UCSD-AML1 (cell line): ENCODE measurements at regions not wholly inside any gene's neighbourhood (a gene's known extent, or its start where the extent isn't known, plus 50 kb on each side); places are given as distances from the start of the nearest gene placed in this dataset.

Source experiments
- DNase-seq: peaks from one replicate; lab custom pipeline; 2025; ENCODE audit not compliant: unreplicated experiment; lab: John Stamatoyannopoulos, UW

- no peak for DNase-seq
Observed at GRCh38 chr10:4691301-4691700, 134.7 kb upstream of the AKR1E2 start.

- DNase-seq: no peak
Observed at GRCh38 chr10:4688601-4689000, 137.4 kb upstream of the AKR1E2 start.

- no peak for DNase-seq
Observed at GRCh38 chr10:4688168-4688567, 137.8 kb upstream of the AKR1E2 start.

- DNase-seq: no peak
Observed at GRCh38 chr10:4687397-4687796, 138.6 kb upstream of the AKR1E2 start.

GRCh38 chr10:4686644-4686996 lies 139.4 kb upstream of the AKR1E2 start:
- DNase-seq: no peak

- no peak for DNase-seq
Observed at GRCh38 chr10:4685904-4686643, 139.9 kb upstream of the AKR1E2 start.

GRCh38 chr10:4685491-4685890 lies 140.5 kb upstream of the AKR1E2 start:
- no peak for DNase-seq

GRCh38 chr10:4684434-4684833 lies 141.6 kb upstream of the AKR1E2 start:
- no peak for DNase-seq

- DNase-seq: no peak
Observed at GRCh38 chr10:4683838-4684237, 142.2 kb upstream of the AKR1E2 start.

GRCh38 chr10:4683137-4683536 lies 142.9 kb upstream of the AKR1E2 start:
- DNase-seq: no peak

GRCh38 chr10:4678951-4679671 lies 146.9 kb upstream of the AKR1E2 start:
- DNase-seq: no peak

- no peak for DNase-seq
Observed at GRCh38 chr10:4678023-4678950, 147.7 kb upstream of the AKR1E2 start.

GRCh38 chr10:4677296-4678021 lies 148.5 kb upstream of the AKR1E2 start:
- DNase-seq: no peak

GRCh38 chr10:4676566-4676965 lies 149.4 kb upstream of the AKR1E2 start:
- DNase-seq: no peak

- no peak for DNase-seq
Observed at GRCh38 chr10:4675808-4676207, 150.2 kb upstream of the AKR1E2 start.

GRCh38 chr10:4673279-4674040 lies 152.5 kb upstream of the AKR1E2 start:
- DNase-seq: no peak

- DNase-seq: no peak
Observed at GRCh38 chr10:4672201-4672600, 153.8 kb upstream of the AKR1E2 start.

GRCh38 chr10:4671451-4672145 lies 154.4 kb upstream of the AKR1E2 start:
- no peak for DNase-seq

GRCh38 chr10:4670737-4671136 lies 155.3 kb upstream of the AKR1E2 start:
- DNase-seq: no peak

GRCh38 chr10:4669585-4669984 lies 156.4 kb upstream of the AKR1E2 start:
- DNase-seq: no peak
